ENCODE measurements at regions not wholly inside any gene's neighbourhood (a gene's known extent, or its start where the extent isn't known, plus 50 kb on each side); places are given as distances from the start of the nearest gene placed in this dataset.

DNA sequence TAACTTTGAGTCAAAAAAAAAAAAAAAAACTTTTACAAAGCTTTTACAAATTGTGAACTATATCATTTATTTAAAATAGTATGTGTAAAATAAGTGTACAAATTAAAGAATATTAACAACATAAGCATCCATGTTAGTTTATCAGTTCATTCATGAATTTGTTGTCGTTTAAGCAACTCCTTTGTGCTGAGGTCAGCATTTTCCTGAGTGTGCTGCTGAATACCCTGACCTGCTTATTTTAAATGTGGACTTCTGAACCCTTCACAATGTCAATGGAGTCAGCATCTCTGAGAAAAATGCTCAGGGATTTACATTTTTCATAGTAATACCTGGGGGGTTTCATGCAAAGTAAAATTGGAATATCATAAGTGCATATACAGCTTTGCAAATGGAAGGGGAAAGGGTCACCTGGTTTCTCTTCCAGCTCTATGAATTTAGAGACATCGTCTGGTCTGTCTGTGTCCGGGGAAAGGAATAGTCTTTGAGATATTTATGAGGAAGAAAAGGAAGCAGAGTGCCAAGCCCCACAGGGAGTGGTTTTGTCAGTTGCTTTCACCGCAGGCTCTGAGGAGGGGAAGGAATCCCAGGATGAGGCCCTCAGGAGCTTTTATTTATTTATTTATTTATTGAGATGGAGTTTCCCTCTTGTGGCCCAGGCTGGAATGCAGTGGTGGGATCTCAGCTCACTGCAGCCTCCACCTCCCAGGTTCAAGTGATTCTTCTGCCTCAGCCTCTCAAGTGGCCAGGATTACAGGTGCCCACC lies 125.5 kb upstream of the SVIL start:
- TF ChIP-seq, protein P1, sequence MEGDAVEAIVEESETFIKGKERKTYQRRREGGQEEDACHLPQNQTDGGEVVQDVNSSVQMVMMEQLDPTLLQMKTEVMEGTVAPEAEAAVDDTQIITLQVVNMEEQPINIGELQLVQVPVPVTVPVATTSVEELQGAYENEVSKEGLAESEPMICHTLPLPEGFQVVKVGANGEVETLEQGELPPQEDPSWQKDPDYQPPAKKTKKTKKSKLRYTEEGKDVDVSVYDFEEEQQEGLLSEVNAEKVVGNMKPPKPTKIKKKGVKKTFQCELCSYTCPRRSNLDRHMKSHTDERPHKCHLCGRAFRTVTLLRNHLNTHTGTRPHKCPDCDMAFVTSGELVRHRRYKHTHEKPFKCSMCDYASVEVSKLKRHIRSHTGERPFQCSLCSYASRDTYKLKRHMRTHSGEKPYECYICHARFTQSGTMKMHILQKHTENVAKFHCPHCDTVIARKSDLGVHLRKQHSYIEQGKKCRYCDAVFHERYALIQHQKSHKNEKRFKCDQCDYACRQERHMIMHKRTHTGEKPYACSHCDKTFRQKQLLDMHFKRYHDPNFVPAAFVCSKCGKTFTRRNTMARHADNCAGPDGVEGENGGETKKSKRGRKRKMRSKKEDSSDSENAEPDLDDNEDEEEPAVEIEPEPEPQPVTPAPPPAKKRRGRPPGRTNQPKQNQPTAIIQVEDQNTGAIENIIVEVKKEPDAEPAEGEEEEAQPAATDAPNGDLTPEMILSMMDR (IDR thresholded peaks at IDR 0.05; ENCODE audit: borderline replicate concordance, extremely low read depth, low read length, poor library complexity, severe bottlenecking), result no peak
- TF ChIP-seq EZH2 (IDR thresholded peaks at IDR 0.05; ENCODE audit: borderline replicate concordance, low read depth, low read length, severe bottlenecking), result no peak

All from DND-41 (cell line).